ENCODE measurements at regions not wholly inside any gene's neighbourhood (a gene's known extent, or its start where the extent isn't known, plus 50 kb on each side); places are given as distances from the start of the nearest gene placed in this dataset.
"Not testable (repeated sequence)": the region's sequence is repeated elsewhere in the genome, so short reads cannot be mapped to it uniquely, and the experiment has no call there.

DNA sequence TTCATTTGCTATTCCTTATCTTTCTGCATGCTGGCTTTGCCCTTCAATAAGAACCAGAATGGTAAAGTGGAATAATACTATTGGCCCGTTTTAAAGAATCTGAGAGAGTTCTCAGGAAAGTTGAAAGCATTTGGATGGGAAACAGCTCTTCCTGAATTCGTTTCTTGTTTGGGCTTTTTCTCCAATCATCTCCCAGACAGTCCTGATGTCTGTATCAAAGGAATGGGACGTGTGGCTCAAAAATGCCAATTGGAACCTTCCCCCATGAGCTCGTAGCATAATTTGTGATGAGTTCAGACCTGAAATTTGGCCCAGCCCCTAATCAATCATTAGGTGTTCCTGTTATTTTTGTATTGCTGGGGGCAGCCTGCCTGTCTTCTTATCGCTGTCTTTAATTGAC is 75.8 kb upstream of the BACH2 start:
- no peak for DNase-seq (ENCODE audit: low read depth)

DNA sequence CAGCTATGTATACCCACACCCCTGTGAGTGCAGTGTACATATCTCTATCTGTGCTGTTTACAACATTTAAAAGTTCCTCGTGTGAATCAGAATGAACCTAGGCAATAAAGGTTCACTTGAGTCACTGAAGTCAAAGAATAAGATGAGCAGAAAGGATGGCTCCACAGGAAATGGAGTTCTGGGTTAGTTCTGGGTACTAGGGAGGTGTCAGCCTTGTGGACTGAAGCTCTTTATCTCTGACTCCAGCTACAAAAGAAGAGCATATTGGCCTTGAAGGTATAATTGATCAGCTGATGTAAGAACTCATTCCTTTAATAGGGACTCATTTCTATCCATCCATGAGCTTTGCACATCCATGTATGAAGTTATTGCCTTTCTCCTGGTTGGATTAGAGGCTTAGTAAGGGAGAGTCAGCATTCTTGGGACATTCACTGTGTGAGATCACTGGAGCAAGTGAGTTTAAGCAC is 73.9 kb upstream of the BACH2 start:
- DNase-seq (ENCODE audit: low read depth): no peak

DNA sequence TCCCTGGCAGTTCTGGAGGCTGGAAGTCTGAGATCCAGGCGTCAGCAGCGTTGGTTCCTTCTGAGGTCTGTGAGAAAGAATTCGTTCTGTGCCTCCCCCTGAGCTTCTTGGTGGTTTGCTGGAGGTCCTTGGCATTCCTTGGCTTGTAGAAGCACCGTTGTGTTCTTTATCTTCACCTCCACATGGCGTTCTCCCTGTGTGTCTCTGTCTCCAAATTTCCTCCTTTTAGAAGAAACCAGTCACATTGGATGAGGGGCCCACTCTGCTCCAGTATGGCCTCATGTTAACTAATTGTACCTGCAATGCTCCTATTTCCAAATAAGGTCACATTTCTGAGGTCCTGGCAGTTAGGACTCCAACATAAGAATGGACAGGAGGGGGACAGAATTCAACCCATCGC is 73.0 kb upstream of the BACH2 start:
- DNase-seq (ENCODE audit: low read depth): no peak

DNA sequence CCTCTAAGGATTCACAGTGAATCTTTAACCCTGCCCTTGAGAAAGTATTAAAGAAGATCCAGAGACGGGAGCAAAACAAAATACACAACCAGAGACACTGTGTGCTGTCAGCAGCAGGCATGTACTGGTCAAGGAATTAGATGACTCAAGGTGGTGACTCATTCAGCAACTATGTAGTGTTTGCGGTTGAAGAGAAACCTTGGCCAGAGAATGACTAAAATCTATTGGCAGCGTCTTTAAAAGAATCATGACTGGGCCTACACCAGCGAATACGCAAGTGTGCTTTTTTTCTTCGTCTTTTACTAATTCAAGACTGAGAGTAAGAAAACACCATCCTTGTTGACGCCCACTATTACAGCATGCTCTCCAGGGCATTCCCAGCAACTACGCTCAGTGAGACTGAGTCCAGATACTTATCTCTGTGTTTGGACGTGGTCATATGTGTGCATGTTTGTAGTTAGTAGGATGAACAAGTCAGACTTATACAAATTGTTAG is 72.4 kb upstream of the BACH2 start:
- DNase-seq (ENCODE audit: low read depth): peak; percentile 100

DNA sequence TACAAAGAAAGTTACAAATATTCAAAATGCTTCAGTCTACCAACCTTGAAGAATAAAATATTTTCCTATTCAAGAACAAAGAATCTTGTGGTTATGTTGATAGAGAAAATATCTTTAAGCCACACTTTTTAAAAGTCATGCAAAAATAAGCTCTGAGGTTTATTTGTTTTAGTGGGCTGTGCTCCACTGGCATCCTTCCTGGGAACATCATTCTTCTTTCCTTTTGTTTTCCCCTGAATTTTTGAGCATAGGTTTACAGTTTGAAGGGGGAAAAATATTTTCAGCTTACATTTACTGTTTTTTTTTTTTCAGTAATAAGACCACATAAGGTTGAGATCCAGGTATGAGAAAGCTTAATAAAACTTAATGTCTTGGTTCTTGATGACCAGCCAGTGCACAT is 72.0 kb upstream of the BACH2 start:
- no peak for DNase-seq (ENCODE audit: low read depth)

DNA sequence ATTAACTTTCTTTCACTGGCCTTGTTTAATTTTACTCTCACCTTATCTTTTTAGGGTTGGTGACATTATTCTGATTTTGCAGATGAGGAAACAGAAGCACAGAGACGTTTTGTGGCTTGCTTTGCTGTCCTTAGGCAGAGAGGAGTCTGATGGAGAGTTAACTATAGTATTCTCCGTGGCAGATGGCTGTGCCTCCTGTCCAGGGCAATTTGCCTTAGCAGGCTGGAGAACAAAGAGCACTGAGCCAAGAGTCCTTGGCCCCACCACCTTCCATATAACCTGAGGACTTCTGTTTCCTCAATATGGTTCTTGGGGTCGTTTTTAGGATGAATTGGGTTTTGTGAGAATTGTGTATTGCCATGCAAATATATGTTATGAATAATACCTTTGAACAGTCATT is 71.4 kb upstream of the BACH2 start:
- no peak for DNase-seq (ENCODE audit: low read depth)

DNA sequence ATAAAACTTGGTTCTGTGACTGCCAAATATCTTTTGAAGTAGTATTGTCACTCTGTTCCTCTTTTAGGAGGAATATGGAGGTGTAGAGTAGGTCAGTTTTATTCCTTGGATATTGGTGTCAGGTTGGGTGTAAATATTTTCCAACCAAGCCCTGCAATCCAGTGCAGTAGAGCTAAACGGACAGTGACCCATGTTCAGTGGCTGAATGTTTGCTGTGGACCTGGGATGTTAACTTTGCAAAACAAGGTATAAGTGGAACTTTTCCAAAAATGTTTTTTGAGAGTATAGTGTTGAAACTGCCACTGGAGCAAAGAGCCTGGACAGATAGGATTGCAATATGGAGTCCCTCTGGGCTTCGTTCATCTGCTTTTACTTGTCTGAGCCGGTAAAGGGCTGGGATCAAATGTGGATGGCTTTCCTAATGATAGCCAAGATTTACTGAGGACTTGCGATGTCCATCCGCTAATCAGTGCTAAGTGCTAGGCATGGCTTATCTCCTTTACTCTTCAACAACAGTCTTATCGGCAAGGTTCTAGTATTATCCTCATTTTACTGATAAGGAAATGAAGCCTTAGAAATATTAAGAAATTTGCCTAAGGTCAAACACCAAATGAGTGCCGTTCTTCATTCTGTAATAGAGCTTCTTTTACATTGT is 69.0 kb upstream of the BACH2 start:
- DNase-seq (ENCODE audit: low read depth): no peak

DNA sequence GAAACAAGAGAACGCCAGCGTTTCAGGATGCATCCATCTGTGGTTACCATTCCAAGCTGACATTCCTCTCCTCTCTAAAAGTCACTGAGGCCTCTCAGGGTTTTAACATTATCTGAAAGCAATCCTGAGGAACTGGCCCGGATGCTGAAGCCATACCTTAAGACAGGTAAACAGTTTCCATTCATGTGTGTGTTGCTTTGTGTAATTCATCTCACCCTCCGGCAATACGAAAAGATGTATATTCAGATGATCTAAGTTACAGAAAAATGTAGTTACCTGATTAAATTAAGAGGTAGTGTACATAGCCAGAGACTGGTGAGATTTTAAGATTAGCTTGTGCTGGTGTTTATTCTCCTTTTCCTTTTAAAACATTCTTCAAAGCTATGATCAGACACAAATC is 68.4 kb upstream of the BACH2 start:
- DNase-seq (ENCODE audit: low read depth): no peak

DNA sequence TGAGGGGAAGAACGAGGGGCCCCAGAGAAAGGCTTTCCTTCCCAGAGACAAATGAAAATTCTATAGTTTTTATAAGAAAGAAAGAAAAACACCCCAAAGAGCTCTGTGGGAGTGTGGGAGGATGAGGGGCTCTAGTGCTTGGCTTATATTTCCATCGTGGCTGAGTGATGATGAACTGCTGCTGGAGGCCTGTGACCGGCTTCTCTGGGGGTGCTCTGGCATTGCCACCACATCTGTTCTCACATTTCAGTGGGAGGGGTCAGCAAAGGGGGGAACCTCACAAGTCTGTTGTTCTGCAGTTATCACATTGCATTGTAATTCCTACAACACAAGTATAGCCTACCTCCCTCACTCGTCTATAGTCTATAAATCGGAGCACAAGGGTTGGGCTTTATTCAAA is 67.6 kb upstream of the BACH2 start:
- no peak for DNase-seq (ENCODE audit: low read depth)

DNA sequence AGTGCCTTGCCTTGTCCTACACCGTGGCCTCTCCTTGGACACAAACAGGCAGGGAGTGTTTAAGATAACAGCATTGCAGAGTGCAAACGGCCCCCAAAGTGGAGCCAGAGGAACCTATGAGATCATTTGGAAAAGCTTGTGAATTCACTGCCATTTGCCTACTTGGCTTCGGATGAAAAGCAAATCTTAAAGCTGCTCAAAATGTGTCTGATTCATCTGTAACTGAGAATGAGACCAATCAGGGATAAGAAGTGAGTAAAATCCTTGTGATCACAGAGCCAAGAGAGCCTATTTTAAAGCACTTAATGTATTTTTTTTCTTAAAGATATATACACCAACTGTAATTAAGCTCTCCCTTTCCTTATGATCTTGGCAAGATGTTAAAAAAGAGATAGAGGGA is 65.7 kb upstream of the BACH2 start:
- no peak for DNase-seq (ENCODE audit: low read depth)

DNA sequence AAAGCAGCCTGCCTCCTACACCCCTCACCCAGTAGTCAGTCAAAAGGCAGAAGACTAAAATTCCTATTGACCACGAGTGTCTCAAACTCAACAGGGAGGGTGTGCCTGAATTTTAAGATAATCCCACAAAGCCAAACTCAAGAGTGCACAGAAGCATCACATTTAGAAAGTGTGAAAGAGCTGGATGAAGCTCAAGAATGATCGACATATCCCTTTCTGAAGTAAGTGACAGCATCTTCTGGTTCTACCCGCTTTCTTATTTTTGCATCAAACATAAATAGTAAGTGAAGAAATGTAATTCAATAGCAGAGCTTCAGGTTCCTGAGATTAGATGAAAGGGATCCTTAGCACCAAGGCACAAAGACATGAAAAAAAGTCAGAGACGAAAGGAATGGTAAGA is 64.5 kb upstream of the BACH2 start:
- DNase-seq (ENCODE audit: low read depth): no peak

DNA sequence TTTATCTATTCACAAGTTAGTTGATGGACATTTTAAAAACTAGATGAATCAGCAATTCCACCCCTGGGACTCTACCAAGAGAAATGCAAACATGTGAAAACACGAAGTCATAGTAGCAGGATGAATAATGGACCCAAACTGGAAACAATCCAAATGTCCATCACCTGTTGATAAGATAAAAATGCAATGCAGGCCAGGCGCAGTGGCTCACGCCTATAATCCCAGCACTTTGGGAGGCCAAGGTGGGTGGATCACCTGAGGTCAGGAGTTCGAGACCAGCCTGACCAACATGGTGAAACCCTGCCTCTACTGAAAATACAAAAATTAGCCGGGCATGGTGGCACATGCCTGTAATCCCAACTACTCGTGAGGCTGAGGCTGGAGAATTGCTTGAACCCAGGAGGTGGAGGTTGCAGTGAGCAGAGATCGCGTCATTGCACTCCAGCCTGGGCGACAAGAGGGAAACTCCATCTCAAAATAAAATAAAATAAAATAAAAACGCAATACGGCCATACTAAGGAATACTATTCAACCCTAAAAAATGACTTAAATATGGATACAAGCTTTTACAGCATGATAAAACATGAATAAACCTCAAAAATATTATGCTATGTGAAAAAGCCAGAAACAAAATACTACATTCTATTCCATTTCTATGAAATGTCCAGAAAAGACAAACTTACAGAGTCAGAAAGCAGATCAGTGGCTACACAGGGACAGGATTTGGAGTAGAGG is 61.6 kb upstream of the BACH2 start:
- DNase-seq (ENCODE audit: low read depth): not testable (repeated sequence)

DNA sequence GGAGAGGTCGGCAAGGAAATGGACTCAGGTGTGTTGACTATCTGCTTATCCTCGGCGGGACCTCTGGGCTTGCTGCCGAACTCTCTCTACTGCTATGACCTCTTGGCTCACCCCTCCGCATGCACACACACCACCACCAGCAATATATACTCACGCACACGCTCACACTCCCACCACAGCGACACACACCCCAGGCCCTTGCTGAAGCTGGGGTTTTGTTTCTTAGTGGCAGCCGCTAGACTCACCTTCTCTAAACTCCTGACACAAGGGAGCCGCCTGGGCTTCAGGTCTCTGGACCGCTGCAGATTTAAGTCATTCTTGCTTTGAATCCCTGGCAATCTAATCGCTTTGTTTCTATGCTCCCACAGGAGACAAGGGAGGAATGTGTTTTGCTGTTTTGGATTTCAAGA is 59.4 kb upstream of the BACH2 start:
- DNase-seq (ENCODE audit: low read depth): no peak

DNA sequence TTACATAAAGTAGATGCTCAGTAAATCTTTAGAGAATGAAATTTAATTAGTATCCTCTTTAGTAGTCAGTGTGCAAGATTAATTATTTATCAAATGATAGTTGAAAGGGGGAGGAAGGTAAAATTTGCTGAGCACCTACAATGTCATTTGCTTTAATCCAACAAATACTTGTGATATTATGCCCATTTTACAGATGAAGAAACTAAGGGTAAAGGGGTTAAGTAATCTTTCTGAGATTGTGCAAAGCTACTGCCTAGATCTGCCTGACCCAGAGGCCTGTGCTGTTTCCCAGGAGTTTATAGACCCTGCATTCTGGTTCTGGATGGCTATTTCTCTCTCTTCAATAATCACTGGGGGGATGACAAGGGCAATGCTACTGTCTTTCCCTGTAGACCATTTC is 58.3 kb upstream of the BACH2 start:
- DNase-seq (ENCODE audit: low read depth): no peak

DNA sequence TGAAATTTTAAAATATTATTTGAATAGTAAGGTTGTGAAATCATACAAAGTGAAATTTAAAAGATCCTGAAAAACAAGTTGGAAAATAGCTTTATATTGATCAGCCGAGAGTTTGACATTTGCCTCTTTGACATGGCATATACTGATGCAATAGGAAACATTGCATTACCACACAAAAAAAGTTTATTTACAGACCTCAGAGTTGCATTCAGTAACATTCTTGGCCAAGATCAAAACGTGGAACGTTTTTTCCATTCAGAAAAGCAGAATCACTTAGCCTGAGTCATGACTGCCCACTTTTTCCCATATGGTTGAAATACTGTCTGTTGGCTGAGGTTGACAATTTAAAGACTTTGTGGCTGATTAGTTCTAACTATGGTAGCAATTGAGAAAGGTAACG is 55.1 kb upstream of the BACH2 start:
- DNase-seq (ENCODE audit: low read depth): no peak

DNA sequence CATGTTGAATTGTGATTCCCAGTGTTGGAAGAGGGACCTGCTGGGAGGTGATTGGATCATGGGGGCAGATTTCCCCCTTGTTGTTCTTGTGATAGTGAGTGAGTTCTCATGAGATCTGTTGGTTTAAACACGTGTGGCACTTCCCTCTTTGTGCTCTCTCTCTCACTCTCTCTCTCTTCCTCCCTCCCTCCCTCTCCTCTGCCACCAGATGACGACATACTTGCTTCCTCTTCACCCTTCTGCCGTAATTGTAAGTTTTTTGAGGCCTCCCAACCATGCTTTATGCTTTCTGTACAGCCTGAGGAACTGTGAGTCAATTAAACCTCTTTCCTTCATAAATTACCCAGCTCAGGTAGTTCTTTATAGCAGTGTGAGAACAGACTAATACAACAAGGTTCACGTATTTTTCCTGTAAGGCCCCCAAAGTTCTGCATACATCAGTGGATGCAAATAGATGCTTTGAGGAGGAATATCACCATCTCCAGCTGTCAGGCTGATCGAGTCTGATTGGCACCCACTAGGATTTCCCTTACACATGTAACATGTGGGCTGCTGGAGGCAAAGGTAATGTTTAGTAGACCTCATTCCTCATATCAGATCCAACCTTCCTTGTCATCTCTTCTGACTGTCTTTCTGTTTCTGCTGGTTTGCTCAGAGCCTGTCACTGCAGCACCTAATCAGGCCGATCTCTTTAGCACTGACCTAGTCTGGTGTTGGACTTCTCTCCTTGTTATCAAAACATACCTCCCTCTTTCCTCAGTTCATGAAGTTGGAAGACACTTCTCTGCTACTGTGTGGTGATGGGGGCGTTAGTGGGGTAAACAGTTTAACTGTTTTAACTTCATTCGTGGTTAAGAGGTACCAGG is 54.3 kb upstream of the BACH2 start:
- DNase-seq (ENCODE audit: low read depth): no peak

DNA sequence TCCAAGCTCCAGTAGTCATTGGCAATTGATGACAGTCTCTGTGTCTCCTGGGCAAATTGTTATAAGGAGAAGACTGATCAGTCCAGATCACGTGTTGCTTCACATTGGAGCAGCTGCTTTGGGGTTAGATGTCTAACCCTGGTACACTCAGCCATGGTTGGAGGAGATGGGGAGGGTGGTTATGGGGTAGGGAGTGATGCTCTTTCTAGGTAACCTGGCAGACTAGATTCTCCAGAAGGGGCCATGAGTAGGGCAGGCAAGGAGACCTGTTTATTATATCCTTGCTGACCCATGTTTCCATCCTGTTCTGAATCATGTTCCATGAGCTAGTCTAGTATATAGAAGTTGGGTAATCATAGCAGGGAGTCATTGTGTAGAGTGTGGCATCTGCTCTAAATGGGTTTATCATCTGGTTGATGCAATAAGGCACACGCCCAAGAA is 50.8 kb upstream of the BACH2 start:
- no peak for DNase-seq (ENCODE audit: low read depth)

DNA sequence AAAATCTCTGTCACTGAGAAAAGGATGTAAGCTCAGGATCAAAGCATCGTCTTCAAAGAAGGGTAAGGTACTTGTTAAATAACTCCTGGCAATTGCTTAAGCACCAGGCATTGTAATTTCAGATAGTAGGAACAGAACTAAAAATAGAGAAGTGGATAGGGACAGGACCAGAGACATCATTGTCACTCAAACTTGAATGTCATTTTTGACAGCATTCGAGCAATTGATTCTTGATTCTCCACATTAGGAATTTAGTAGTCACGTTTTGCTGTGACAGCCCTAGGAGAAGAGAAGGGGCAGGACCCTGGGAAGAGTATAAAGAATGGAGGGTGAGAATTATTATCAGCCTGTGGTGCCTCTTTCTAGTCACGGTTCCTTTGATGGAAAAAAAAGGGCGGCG is 50.1 kb upstream of the BACH2 start:
- no peak for DNase-seq (ENCODE audit: low read depth)

All from non-pigmented ciliary epithelial cell (primary cell).